Middle frontal gyrus (tissue), 1 donor: ENCODE measurements at regions not wholly inside any gene's neighbourhood (a gene's known extent, or its start where the extent isn't known, plus 50 kb on each side); places are given as distances from the start of the nearest gene placed in this dataset.

ENCODE experiments used
- DNase-seq: peaks from one replicate; pipeline ENCODE4 v3.0.0-alpha.2; 2015; ENCODE audit warnings: low spot score; ENCODE audit errors: extremely low spot score

DNA sequence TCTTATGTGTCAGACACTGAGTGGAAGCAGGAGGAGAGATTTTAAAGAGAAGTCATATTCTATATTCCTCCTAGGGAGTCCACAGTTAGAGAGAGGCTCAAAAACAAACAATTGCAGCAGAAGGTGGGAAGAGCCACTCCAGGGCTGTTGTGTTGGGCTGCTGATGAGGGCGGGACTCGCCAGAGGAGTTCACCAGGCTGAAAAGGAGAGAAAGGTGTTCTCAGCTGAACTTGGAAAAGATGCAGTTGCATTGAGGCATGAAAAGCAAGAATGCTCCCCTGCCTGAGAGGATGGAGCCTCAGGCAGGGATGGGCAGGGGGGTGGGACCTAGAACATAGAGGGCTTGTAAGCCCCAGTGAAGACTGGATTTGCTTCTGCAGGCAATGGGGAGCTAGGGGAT lies 324.2 kb downstream of the CXCL12 start:
- no peak for DNase-seq

DNA sequence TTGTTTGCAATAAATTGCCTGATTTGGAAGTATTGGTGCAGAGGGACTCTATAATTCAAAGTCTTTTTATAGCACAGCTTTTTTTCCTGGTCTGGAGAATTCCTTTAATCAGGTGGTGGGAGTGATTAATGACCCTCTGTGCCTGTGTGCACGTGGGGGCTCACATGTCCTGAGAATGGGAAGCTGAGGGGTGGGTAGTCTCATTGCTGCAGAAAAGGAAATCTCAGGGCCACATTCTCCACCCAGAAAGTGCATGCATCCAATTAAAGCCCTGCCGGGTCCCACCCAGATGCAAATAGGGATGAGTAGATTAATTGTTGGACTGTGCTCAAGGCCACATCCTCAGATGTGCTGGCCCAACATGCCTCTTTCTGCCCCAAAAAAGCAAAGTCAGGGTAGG lies 324.7 kb downstream of the CXCL12 start:
- no peak for DNase-seq

DNA sequence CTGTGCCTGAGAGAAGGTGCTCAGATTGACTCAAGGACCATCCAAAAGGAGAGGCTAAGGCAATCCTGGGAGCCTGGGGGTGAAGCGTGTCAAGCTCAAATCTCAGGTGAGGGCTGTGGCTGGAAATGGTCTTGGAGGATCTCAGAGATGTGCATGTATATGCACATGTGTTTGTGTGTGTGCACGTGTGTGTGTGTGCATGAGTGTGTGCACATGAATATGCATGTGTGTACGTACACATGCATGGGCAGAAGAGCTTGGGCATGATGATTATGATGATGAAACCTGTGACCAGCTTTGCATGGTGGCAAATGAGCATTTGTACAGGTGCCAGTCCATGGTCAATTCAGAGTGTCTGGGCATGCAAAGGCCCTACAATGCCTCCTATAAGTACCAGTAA lies 326.6 kb downstream of the CXCL12 start:
- no peak for DNase-seq

DNA sequence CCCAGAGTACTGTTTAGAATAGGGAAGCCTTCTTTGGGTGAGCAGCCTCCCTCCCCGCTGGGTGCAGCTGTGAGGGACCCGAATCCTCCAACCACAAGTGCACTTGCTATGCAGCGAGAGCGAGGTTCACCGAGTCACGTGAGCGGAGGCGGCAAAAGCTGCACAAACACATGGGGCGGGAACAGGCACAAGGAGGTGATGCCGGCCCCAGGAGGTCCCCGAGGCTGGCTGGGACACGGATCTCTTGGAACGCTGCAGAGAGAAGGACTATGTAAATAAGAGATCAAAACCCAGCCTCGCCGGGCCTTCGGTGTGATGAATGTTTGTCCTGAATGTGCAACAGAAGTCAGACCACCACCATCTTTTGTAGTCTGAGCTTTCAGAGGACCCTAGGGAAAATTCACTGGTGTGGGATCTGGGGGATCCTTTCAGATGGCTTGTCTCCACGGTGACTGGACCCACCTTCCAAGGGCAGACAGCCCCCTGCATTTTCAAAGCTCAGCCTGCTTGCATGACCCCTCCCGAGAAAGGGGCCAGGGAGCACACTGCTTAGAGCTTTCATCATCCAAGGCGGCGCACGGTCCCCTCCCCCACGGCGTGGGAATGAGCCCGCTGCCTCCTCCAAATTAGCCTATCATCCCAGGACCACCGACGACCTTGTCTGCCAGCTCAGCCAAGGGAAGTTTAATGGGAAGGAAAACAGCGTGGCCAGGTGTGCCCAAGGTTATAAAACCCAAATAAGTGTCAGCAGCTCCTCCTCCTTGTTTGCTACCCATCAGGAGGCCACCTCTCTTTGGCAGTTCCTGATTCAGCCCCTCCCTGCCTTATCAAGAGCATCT lies 327.7 kb downstream of the CXCL12 start:
- DNase-seq, result no peak

DNA sequence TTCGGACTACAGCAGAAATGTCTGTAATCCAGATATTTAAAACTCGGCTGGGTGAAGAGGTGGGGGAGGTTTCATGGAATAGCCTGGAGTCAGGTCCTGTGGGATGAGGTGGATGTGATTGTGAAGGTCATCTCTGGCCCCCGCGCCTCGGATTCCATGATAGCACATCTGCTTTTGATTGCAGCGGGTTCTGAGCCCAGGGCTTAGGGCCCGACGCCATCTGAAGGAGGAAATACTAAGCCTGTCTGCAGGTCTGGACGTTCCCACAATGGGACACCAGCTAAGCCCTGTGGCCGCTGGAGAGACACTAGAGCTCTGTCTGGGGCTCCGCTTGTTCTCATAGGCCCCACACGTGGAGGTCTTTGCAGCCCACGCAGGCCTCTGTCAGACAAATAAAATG lies 328.7 kb downstream of the CXCL12 start:
- no peak for DNase-seq

DNA sequence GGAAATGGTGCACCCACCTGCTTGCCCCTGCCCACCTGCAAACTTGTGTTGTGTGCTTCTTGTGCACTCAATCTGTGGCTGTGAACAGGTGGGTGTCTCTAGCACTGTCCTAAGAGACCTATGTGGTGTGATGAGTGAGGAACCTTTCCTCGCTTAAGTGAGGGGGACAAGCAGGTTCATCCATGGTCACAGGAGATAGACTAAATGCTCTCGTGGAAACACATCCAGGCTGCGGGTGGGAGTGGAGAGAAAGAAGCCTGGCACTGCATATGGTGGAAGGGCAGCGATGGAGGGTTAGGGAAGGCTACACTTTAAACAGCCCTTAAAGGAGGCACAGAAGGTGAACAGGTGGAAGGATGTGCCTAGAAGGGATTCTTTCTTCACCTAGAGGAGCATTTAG lies 330.9 kb downstream of the CXCL12 start:
- DNase-seq, result no peak

DNA sequence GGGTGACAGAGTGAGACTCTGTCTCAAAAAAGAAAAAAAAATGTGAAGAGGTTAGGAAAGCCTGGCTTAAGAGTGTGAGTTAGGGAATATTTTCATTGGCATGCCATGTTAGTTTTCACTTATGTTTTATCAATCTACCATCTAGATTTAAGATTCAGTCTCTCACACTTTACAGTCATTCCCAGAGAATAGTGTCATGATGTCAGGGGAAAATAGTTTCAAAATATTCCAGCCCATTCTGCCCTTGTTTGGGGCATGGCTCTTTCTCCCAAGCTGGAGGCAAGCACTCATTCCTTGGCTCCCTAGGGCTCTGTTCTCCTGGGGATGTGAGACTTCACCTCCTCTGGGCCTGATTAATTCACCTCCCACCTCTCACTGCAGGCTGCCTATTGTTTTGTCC lies 331.5 kb downstream of the CXCL12 start:
- DNase-seq, result no peak

DNA sequence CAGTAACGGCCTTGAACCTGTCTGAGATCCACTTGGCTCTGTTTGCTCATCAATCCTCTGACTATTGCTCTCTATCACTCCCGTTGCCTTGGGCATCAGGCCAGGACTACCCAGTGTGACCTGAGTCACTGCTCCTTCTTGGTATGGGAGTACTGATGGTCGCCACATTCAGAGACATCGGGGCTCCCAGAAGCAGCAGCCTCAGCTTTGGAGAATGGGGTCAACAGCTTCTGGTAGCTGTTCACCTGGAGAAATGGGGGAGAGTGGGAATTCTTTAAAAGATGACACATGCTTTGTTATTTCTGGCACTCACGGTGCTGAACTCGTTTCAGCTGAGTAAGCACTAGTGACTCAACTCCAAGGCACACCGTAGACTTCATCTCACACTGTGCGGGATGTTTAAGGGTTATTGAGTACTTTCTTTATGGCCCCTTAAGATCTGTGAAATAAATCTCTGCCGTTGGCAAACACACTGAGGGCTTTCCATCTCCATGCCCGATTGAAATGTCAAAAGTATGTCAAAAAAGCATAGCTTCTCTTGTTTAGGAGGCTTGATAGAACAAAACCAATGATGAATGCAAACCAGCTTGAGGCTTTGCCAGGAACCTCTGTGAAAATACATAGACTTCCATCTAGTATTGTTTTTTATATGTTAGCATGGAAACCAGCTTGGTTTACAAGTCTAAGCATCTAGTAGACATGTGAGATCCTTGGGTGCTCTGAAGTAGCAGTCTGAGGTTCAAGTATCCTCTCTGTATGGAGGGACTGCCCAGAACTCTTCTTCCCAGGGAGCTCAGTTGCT lies 333.1 kb downstream of the CXCL12 start:
- DNase-seq, result no peak

DNA sequence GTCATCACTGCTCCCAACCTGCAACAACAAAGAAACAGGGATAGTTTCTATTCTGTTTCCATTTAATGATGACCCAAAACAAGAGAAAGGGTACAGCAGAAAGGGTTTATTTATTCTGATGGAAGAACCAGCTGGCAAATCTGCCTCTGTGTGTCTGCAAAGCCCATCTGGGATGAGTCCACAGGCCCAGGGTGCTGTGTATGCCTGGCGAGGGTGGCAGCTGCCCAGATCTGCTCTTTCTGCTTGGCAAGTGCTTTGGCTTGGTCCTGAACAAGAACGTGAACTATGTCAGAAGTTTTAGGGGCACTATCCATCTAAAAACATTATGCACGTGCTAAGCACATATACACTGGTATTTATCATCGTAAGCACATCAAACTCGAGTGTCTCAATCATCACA lies 333.8 kb downstream of the CXCL12 start:
- DNase-seq, result no peak

DNA sequence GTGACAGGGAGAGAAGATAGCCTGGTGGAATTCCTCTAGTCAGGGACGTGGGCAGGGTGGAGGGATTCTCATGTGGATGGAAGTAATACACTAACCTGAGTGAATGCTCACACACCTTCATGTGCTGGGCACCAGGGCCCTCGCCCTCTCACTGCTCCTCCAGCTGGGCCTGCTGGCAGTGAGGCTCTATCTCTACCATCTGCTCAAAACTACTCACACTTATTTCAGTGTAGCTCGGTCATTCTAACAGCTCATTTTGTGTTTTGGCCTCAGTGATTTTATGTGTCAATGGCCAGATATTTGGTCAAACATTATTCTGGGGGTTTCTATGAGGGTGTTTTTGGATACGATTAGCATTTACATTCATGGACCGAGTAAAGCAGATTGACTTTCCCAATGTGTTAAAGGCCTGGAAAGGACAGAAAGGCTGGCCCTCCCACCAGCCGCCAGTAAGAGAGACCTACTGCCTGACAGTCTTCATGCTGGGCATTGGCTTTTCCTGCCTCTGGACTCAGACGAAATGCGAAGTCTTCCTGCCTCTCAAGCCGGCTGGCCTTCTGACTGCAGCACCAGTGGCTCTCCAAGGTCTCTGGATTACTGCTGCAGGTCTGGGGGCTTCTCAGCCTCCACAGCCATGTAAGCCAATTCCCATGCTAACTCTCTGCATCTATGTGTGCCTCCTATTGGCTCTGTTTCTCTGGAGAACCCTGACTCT lies 335.4 kb downstream of the CXCL12 start:
- DNase-seq, result no peak

DNA sequence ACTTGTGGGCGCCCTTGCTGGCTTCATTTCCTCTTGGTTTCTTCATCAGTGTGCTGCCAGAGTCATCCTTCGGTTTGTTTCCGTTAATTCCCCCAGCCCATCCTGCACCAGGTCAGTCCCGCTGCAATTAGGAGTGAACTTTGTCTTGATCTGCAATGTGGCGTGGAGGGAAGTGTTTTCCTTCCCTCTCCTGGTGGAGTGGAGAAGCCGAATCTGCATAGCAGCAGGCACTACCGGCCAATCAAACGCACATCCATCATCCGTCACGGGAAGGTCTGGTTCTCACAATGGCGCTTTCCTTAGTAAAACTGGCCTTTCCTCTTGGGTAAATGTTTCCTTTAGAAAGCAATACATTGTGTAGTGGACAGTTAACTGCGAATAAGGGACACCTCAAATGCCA lies 337.5 kb downstream of the CXCL12 start:
- no peak for DNase-seq

DNA sequence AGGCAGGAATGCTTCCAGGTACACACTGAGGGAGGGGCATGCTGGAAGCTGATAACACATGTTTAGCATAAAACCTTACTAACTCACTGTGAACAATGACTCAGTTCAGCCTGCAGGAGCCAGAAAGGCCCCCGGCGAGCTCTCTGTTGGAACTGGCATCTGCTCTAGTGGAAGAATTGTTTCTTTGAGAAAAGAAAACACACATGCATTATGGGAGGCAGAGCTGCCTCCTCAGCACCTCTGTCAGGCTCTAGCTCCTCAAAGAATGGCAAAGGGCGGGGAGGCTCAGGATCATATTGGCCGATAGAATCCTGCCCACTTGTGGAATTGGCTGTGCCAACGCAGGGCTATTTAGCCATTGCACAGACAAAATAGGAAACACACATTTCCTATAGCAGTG lies 338.3 kb downstream of the CXCL12 start:
- no peak for DNase-seq

DNA sequence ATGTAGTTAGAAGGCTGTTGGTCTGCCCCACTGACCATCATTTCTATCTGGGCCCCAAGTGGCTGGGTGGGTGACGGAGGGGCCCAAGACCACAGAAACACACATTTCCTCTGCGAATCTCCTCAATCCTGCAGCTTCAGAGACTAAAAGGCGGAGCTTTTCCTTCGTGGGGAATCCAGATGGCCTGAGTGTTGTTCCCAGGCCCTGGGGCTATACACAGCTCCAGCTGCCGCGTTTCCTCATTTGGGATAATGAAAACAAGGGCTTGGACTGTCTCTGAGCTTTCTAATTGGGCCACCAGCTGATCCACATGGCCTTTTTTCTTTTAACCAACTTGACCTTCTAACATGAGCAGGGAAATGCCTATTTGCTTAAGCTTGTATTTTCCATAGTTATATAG lies 339.9 kb downstream of the CXCL12 start:
- no peak for DNase-seq

DNA sequence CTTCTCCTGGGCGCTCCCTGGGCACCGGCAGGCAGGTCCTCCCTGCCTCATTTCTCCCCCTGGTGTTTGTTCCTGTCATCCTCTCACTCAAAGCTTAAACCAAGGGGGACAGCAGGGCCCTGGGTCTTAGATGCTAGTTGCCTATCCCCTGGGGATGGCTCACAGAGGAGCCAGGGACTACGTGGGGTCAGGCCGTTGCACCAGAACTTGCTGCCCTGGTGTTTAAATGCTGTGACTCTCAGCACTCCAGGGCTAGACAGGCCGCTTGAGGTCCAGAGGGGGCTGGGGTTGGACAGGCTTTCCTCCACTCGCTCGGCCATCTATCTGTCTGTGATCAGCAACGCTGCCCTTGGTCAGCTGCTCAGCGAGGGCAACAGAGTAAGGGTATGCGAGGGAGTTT lies 340.3 kb downstream of the CXCL12 start:
- no peak for DNase-seq

DNA sequence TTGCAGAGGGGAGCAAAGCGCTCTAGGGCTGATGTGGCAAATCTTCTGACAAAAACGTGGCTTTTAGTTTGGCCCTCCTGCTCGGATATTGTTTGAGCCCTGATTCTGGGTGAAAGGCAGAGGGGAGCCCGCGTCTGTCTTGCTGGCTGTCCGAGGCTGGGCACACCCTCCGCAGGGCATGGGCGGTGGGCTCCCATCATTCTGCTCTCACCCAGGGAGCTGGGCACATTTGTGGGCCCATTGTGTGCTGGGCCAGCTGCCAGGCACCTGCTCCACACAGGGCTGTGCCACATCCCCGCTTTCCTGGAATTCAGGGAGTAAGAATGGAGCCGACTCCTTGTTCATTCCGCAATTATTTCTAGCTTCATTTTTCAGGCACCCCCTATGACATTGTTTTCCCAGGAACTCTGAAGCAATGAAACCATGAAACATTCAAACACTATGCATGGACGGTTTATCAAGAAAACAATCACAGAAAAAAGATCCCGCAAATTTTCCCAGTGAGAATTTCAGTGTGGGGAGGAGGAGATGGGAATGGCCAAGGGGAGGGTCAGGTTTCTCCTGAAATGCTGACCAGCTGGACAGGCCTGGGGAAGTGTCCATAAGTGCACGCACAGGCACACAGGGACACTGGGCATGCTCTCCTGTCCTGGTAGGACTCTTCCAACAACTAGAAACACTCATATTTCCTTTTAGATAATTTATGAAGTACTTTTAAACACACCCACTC lies 341.1 kb downstream of the CXCL12 start:
- DNase-seq, result no peak

DNA sequence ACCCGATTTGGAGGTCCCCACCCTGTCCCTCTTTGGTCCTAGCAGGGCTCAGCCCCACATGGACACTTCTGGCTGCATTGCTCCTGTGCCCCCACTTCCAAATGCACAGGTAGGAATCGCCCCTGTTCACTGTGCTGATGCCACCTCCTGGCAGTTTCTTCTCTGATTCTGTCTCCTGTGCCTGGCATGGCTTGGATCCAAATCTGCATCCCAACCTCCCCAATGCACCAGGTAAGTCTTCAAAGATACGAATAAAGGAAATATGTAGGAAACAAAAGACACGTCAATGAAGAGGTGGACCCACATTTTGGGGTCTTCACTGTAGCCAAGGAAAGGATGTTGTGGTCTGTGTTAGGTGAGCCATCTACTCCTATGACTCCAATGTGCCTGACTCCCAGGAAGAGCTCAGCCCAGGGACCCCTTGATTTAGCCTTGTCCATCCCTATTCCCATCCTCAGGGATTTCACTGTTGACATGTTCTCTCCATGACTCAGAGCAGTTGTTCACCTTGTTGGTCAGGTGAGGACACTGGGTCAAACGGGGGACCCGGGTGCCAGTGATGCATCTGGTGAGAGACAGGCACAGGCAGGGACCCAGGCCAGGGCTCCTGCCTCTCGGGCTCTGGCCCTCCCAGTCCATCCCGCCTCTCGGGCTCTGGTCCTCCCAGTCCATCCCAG lies 341.8 kb downstream of the CXCL12 start:
- DNase-seq, result no peak

DNA sequence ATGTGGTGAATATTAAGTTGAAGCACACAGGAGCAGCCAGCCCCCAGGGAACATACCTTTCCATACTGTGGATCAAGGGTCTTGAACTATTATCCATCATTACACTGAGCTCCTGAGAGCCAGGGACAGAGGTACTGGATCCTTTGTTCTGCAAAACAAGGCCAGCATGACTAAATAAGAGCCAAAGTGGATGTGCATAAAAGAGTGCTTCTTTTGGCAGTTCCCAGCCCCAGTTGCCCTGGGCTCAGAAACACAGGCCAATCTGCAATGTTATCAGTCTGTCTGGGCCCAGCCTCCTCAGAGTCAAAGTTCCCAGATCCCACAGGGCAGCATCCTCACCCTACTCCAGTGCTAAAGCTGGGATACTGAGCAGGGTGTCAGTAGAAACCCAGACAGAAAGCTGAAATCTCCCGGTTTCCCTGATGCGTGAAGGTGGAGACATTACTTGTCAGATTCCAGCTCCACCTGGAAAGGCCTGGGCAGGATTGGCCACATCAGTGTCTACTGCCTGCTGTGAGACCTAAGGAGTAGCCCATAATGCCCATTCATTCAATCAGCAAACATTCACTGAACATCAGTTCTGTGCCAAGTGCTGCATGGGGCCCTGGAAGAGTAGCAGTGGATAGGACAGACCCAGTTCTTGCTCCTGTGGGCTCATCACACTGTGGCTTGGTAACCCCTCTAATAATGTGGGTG lies 342.7 kb downstream of the CXCL12 start:
- DNase-seq, result no peak

DNA sequence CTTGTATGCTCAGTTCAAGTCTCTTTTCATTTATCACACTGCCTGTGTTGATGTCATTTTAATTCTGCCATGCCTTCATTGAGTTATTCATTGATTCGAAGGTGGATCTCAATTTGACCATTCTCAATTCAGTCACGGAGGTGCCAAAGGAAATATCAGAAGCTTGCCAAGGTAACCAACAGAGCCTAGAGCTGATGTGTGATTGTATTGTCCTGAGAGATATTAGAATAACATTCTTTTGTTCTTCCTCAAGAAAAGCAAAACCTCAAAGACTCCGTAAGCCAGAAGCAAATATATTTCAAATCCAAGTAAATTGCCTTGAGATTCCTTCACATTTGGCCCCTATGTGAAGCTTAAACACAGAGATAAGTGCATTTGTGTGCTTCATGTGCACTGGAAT lies 345.3 kb downstream of the CXCL12 start:
- DNase-seq, result no peak

DNA sequence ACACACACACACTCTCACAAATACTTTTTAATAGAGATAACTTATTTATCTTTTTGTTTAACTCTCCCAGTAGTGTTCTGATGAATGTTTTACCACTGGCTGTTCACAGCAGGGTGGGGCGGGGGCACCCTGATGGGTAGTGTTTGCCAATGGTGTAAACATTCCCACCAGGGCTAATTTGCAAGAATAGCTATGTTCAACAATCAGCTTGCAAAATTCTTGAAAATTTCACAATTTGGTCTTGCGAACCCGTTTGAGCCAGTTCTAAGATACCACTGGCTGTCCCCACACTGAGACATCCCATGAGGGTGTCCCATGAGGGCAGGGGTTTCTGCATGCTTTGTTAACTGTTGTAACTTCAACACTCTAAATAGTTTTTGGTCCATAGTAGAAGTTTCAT lies 348.5 kb downstream of the CXCL12 start:
- no peak for DNase-seq

DNA sequence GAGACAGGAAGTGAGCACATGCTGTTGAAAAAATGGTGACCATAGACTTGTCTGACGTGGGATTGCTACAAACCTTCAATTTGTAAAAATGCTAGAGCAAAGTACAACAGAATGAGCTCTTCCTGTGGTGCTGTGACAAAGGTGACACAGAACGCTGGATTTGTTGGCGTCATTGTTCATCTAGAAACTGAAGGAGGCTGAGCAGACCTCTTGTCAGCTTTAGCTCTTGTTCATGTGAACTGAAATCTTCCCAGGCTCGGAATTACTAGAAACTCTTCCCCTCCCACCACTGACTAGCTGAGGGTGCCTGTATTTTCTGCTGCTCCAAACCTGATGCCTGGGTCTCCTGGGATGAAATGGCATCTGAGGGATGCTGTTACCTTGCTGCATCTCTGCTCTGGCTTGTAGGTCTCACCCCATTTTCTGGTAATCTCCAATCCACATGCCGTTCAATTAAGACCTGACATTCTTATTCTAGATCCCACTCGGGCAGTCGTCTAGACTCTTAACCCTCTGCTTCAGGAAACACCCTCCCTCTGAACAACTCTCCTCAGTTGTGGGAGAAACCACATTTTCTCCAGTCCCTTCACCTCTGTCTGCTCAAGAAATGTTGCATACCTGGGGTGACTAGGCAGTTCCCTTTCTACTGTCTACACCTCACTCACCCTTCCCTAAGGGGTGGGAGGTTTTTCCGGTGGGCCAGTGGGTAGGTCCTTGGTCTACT lies 349.3 kb downstream of the CXCL12 start:
- no peak for DNase-seq
